Activated naive CD4-positive, alpha-beta T cell treated with anti-CD3 and anti-CD28 coated beads, Interleukin-2, amount 10 ng/mL, durations not matched to agents 7 days and 5 days (primary cell): ENCODE measurements at regions not wholly inside any gene's neighbourhood (a gene's known extent, or its start where the extent isn't known, plus 50 kb on each side); places are given as distances from the start of the nearest gene placed in this dataset.
"Not testable (repeated sequence)": the region's sequence is repeated elsewhere in the genome, so short reads cannot be mapped to it uniquely, and the experiment has no call there.

ENCODE experiments used
- CTCF ChIA-PET: fragments of 350-600 bp; sonication (Branson Sonifier 250); formaldehyde crosslinking; loops from one replicate; lab custom pipeline; 2021; ENCODE audit warnings: antibody characterized with exemption; lab: Charles Lee
- DNase-seq: peaks from one replicate; pipeline ENCODE4 v3.0.0-alpha.2; 2020
- H3K27ac Mint-ChIP-seq: one replicate; pipeline ENCODE4 v1.8.0; 2021; ENCODE audit warnings: mild to moderate bottlenecking, moderate library complexity, mixed read lengths
- H3K27me3 Mint-ChIP-seq: one replicate; pipeline ENCODE4 v1.8.0; 2021; ENCODE audit warnings: mild to moderate bottlenecking, mixed read lengths
- H3K36me3 Mint-ChIP-seq: one replicate; pipeline ENCODE4 v1.8.0; 2021; ENCODE audit warnings: mixed read lengths
- H3K4me1 Mint-ChIP-seq: one replicate; pipeline ENCODE4 v1.8.0; 2021; ENCODE audit warnings: mixed read lengths
- H3K4me3 Mint-ChIP-seq: one replicate; pipeline ENCODE4 v1.8.0; 2021; ENCODE audit warnings: mild to moderate bottlenecking, moderate library complexity, mixed read lengths
- H3K9me3 Mint-ChIP-seq: one replicate; pipeline ENCODE4 v1.8.0; 2021; ENCODE audit warnings: mixed read lengths

DNA sequence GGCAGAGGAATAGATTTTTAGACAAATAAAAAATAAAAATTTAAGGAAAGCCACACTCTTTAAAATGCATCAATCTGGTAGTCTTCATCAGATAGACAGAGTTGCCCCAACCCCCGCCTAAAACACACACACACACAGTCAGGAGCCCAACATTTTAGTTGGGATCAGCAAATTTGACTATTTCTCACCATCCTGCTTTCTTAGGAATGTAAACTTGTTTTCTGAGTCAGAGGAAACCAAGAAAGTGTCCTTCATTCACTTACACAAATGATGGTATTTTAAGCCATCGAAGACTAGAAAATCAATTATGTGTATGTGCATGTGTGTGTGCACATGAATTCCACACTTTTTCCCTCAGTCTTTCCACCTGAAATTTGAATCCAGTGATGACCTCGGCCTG, 1657.5 kb downstream of the SLITRK1 start:
- no peaks in the 10 kb centered on the region for H3K36me3 Mint-ChIP-seq
- no peaks in the 10 kb centered on the region for H3K4me1 Mint-ChIP-seq
- H3K9me3 Mint-ChIP-seq: peaks cover 7% of the 10 kb centered on the region
- DNase-seq: no peak
- no peak overlapping the region for H3K4me3 Mint-ChIP-seq
- H3K27me3 Mint-ChIP-seq: no peaks in the 10 kb centered on the region
- H3K27ac Mint-ChIP-seq: no peak overlapping the region
- CTCF ChIA-PET: no interaction called here

DNA sequence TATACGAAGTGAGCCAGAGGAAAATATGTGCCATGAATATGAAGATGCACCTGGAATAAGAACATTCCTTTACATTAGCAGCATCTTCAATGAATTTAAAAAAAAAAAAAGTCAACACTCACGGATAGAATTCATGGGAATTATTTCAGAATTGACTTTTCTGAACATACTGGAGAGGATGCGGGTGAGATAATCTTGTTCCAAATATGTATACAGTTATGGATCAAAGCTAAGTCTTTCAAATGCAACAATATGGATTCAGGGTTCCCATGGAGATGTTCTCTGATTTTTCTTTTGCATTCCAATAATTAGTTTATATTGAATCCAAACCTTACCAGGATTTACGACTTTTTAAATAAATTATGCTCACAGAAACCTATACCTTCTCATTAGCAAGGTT, 1660.7 kb downstream of the SLITRK1 start:
- no peak for DNase-seq
- H3K27ac Mint-ChIP-seq: no peak overlapping the region
- H3K27me3 Mint-ChIP-seq: no peaks in the 10 kb centered on the region
- CTCF ChIA-PET: no interaction called here
- no peaks in the 10 kb centered on the region for H3K36me3 Mint-ChIP-seq
- no peaks in the 10 kb centered on the region for H3K9me3 Mint-ChIP-seq
- H3K4me1 Mint-ChIP-seq: no peaks in the 10 kb centered on the region
- H3K4me3 Mint-ChIP-seq: no peak overlapping the region

DNA sequence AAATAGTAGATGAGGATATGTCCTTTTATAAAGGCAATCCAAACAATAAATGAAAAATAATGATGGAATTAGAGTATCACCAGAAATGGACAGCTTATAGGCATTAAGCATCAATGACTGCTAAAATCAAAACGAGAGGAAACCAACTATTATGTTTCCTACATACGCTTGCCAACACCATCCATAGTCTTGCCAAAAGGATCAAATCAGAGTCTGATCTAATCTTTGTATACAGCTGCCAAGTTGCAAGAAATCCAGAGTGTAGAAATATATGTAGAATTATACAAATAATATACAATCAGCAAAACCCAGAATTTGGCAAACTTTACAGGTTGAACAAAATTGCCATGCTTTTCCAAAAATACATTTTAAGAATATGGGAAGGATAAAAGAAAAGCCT, 1661.6 kb downstream of the SLITRK1 start:
- Mint-ChIP-seq H3K4me3 (no peak overlapping the region), H3K27ac (no peak overlapping the region), H3K9me3 (peaks cover 2% of the 10 kb centered on the region), H3K27me3 (no peaks in the 10 kb centered on the region), H3K4me1 (no peaks in the 10 kb centered on the region), H3K36me3 (no peaks in the 10 kb centered on the region)
- CTCF ChIA-PET: no interaction called here
- DNase-seq: no peak

GRCh38 chr13:82216165-82216564, 1666.1 kb downstream of the SLITRK1 start:
- Mint-ChIP-seq H3K9me3 (peaks cover 15% of the 10 kb centered on the region), H3K27me3 (no peaks in the 10 kb centered on the region), H3K27ac (no peak overlapping the region), H3K36me3 (no peaks in the 10 kb centered on the region), H3K4me1 (no peaks in the 10 kb centered on the region), H3K4me3 (no peak overlapping the region)
- DNase-seq: no peak
- CTCF ChIA-PET: no interaction called here

- Mint-ChIP-seq H3K9me3 (peaks cover 15% of the 10 kb centered on the region), H3K27ac (no peak overlapping the region), H3K4me1 (no peaks in the 10 kb centered on the region), H3K4me3 (no peak overlapping the region), H3K27me3 (no peaks in the 10 kb centered on the region), H3K36me3 (no peaks in the 10 kb centered on the region)
- no peak for DNase-seq
- CTCF ChIA-PET: no interaction called here
Measured at GRCh38 chr13:82214341-82214740, 1667.9 kb downstream of the SLITRK1 start.

GRCh38 chr13:82206241-82206640, 1676.0 kb downstream of the SLITRK1 start:
- Mint-ChIP-seq H3K27me3 (no peaks in the 10 kb centered on the region), H3K4me1 (no peaks in the 10 kb centered on the region), H3K27ac (no peak overlapping the region), H3K36me3 (no peaks in the 10 kb centered on the region), H3K4me3 (no peak overlapping the region), H3K9me3 (peaks cover 7% of the 10 kb centered on the region)
- CTCF ChIA-PET: no interaction called here
- DNase-seq: no peak

GRCh38 chr13:82202398-82202797, 1679.9 kb downstream of the SLITRK1 start:
- Mint-ChIP-seq H3K4me3 (no peak overlapping the region), H3K27me3 (no peaks in the 10 kb centered on the region), H3K27ac (no peak overlapping the region), H3K9me3 (peaks cover 6% of the 10 kb centered on the region), H3K36me3 (no peaks in the 10 kb centered on the region), H3K4me1 (no peaks in the 10 kb centered on the region)
- CTCF ChIA-PET: no interaction called here
- no peak for DNase-seq

DNA sequence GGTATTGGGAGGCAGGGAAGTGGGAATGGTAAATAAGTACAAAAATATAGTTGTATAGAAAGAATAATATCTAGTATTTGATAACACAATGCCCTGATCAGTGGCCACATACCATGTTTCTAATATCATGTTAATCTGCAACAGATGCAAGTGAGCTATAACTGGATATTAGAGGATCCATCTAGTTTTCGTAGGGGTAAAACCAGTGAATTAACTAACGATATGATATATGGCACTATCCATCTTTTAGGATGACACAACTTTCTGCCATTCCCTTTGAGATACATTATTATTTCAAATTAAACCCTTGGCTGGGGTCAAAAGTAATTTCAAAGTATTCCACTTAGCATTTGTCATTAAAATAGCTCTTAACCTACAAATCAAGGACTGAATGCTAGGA, 1686.2 kb downstream of the SLITRK1 start:
- no peak for DNase-seq
- no peak overlapping the region for H3K4me3 Mint-ChIP-seq
- CTCF ChIA-PET: no interaction called here
- no peaks in the 10 kb centered on the region for H3K27me3 Mint-ChIP-seq
- H3K9me3 Mint-ChIP-seq: peaks cover 5% of the 10 kb centered on the region
- H3K4me1 Mint-ChIP-seq: no peaks in the 10 kb centered on the region
- H3K36me3 Mint-ChIP-seq: no peaks in the 10 kb centered on the region
- no peak overlapping the region for H3K27ac Mint-ChIP-seq

- Mint-ChIP-seq H3K4me3 (no peak overlapping the region), H3K9me3 (peaks cover 6% of the 10 kb centered on the region), H3K27me3 (no peaks in the 10 kb centered on the region), H3K27ac (no peak overlapping the region), H3K36me3 (no peaks in the 10 kb centered on the region), H3K4me1 (no peaks in the 10 kb centered on the region)
- no peak for DNase-seq
- CTCF ChIA-PET: no interaction called here
Measured at GRCh38 chr13:82187227-82187626, 1695.0 kb downstream of the SLITRK1 start.

- Mint-ChIP-seq H3K4me1 (no peaks in the 10 kb centered on the region), H3K4me3 (no peak overlapping the region), H3K27me3 (no peaks in the 10 kb centered on the region), H3K27ac (no peak overlapping the region), H3K9me3 (peaks cover 11% of the 10 kb centered on the region), H3K36me3 (no peaks in the 10 kb centered on the region)
- DNase-seq: no peak
- CTCF ChIA-PET: no interaction called here
Measured at GRCh38 chr13:82176751-82177150, 1705.5 kb downstream of the SLITRK1 start.

GRCh38 chr13:82165396-82166174, 1716.7 kb downstream of the SLITRK1 start:
- no peak for DNase-seq
- H3K36me3 Mint-ChIP-seq: no peaks in the 10 kb centered on the region
- no peak overlapping the region for H3K27ac Mint-ChIP-seq
- no peaks in the 10 kb centered on the region for H3K4me1 Mint-ChIP-seq
- peaks cover 19% of the 10 kb centered on the region for H3K9me3 Mint-ChIP-seq
- CTCF ChIA-PET: no interaction called here
- no peaks in the 10 kb centered on the region for H3K27me3 Mint-ChIP-seq
- H3K4me3 Mint-ChIP-seq: no peak overlapping the region

DNA sequence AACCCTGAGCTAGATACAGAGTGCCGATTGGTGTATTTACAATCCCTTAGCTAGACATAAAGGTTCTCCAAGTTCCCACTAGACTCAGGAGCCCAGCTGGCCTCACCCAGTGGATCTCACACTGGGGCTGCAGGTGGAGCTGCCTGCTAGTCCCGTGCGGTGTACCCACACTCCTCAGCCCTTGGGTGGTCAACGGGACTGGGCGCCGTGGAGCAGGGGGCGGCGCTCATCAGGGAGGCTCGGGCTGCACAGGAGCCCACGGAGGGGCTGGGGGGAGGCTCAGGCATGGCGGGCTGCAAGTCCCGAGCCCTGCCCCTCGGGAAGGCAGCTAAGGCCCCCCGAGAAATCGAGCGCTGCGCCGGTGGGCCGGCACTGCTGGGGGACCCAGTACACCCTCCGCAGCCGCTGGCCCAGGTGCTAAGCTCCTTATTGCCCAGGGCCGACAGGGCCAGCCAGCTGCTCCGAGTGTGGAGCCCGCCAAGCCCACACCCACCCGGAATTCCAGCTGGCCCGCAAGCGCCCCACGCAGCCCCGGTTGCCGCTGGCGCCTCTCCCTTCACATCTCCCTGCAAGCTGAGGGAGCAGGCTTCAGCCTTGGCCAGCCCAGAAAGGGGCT, 1717.4 kb downstream of the SLITRK1 start:
- DNase-seq, H3K27me3 Mint-ChIP-seq, H3K4me1 Mint-ChIP-seq, H3K36me3 Mint-ChIP-seq, CTCF ChIA-PET, H3K27ac Mint-ChIP-seq, H3K4me3 Mint-ChIP-seq: not testable (repeated sequence)
- peaks cover 18% of the 10 kb centered on the region for H3K9me3 Mint-ChIP-seq

GRCh38 chr13:82147526-82147925, 1734.7 kb downstream of the SLITRK1 start:
- DNase-seq: no peak
- Mint-ChIP-seq H3K4me3 (no peak overlapping the region), H3K27me3 (no peaks in the 10 kb centered on the region), H3K27ac (no peak overlapping the region), H3K36me3 (no peaks in the 10 kb centered on the region), H3K4me1 (no peaks in the 10 kb centered on the region), H3K9me3 (no peaks in the 10 kb centered on the region)
- CTCF ChIA-PET: no interaction called here

DNA sequence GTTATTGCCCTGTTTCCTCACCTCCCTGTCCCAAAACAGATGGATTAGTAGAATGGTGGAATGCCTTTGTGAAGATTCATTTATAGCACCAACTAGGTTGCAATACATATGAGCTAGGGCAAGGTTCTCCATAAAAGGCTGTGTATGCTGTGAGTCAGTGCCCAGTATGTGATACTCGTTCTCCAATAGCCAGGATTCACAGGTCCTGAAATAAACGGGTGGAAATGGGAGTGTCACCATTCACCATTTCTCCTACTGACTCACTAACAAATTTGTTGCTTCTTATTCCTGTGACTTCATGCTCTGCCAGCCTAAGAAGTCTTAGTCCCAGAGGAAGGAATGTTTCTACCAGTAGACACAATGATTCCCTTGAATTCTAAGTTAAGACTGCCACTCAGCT, 1745.4 kb downstream of the SLITRK1 start:
- Mint-ChIP-seq H3K27me3 (no peaks in the 10 kb centered on the region), H3K27ac (no peak overlapping the region), H3K4me1 (no peaks in the 10 kb centered on the region), H3K4me3 (no peak overlapping the region), H3K36me3 (no peaks in the 10 kb centered on the region), H3K9me3 (peaks cover 12% of the 10 kb centered on the region)
- CTCF ChIA-PET: no interaction called here
- no peak for DNase-seq

DNA sequence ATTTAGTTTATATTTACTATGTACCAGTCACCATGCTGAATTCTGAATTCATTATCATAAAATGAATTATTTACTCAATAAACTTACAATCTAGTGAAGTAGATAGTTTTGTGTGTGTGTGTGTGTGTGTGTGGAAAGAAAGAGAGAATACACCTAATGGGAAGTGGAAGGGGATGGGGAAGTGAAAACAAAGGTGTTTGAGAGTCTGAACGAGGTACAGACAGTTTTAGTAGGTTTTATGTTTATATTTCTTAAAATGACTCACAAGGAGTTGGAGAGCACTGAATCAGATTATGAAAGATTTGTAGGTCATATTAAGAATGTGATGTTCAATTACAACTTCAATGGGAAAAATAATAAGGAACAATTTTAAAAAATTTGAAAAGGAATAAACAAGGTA, 1753.0 kb downstream of the SLITRK1 start:
- Mint-ChIP-seq H3K4me1 (no peaks in the 10 kb centered on the region), H3K36me3 (no peaks in the 10 kb centered on the region), H3K27me3 (no peaks in the 10 kb centered on the region), H3K27ac (no peak overlapping the region), H3K4me3 (no peak overlapping the region), H3K9me3 (no peaks in the 10 kb centered on the region)
- CTCF ChIA-PET: no interaction called here
- no peak for DNase-seq
